ENCODE measurements at regions not wholly inside any gene's neighbourhood (a gene's known extent, or its start where the extent isn't known, plus 50 kb on each side); places are given as distances from the start of the nearest gene placed in this dataset.
"Not testable (repeated sequence)": the region's sequence is repeated elsewhere in the genome, so short reads cannot be mapped to it uniquely, and the experiment has no call there.

DNA sequence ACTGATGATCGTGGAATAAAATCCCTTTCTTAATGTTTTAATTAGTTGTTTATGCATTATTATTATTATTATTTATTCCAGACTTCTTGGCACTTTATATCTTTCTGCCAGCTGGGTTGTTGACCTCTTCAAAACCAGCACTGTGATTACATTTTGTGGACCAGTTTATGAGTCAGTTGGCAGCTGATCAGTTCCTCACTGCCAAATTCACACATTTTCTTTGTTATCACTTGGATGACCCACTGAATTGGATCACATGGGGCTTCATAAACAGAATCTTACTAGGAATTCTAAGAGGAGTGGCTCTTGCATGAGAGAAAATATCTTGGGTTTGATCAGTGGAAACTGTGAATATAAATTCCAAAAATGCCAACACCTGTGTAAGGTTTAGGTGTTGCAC lies 321.8 kb upstream of the SPRED2 start:
- no peaks in the 10 kb centered on the region for H3K4me1 ChIP-seq (ENCODE audit: insufficient read depth, low read length)
- no peaks in the 10 kb centered on the region for H3K27me3 ChIP-seq (ENCODE audit: insufficient read depth, low read length, poor library complexity)
- no peak overlapping the region for H3K27ac ChIP-seq (ENCODE audit: low read length)
- ATAC-seq (ENCODE audit: insufficient read depth, low read depth) (no peak), DNase-seq (no peak)
- TF ChIP-seq EZH2 (IDR thresholded peaks at IDR 0.05; ENCODE audit: borderline replicate concordance, low read depth, low read length, severe bottlenecking), result no peak
- H3K4me3 ChIP-seq (ENCODE audit: low read depth in 1 of 2, low read length in 2 of 2), result no peak overlapping the region
- H3K79me2 ChIP-seq (ENCODE audit: insufficient read depth, low read length), result no peaks in the 10 kb centered on the region
- no peak overlapping the region for H3K9ac ChIP-seq (ENCODE audit: low read depth, low read length)
- no peak overlapping the region for H2AFZ ChIP-seq (ENCODE audit: low read depth, low read length)
- no peaks in the 10 kb centered on the region for H3K9me3 ChIP-seq (ENCODE audit: insufficient read depth, low read length, severe bottlenecking)
- no peaks in the 10 kb centered on the region for H4K20me1 ChIP-seq (ENCODE audit: insufficient read depth, low read length)
- no peak overlapping the region for H3K4me2 ChIP-seq (ENCODE audit: insufficient read depth, low read length)
- no peaks in the 10 kb centered on the region for H3K36me3 ChIP-seq (ENCODE audit: insufficient read depth, low read length)

DNA sequence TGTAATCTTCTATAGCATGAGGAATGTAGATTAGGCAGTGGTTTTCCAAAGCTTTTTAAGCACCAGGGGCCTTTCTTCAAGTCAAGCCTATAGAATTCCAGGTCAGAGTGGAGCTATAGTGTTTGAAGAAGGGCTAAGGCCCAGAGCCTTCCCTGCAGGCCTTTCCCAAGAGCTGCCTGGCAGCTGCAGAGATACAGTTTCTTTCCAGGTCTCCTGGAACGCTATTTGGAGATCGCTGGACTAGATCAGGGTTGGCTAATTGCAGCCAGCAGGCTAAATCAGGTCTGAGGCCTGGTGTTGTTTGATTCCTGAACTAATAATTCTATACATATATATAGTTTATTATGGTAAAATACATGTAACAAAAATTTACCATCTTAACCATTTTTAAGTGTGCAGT lies 319.0 kb upstream of the SPRED2 start:
- H3K27me3 ChIP-seq (ENCODE audit: insufficient read depth, low read length, poor library complexity), result no peaks in the 10 kb centered on the region

GRCh38 chr2:65749545-65749944 lies 317.1 kb upstream of the SPRED2 start:
- Histone ChIP-seq H3K9ac (ENCODE audit: low read depth, low read length) (no peak overlapping the region), H3K4me2 (ENCODE audit: insufficient read depth, low read length) (no peak overlapping the region), H3K4me1 (ENCODE audit: insufficient read depth, low read length) (no peaks in the 10 kb centered on the region), H3K4me3 (ENCODE audit: low read depth in 1 of 2, low read length in 2 of 2) (no peak overlapping the region), H3K36me3 (ENCODE audit: insufficient read depth, low read length) (no peaks in the 10 kb centered on the region), H3K27me3 (ENCODE audit: insufficient read depth, low read length, poor library complexity) (no peaks in the 10 kb centered on the region), H2AFZ (ENCODE audit: low read depth, low read length) (no peak overlapping the region), H3K27ac (ENCODE audit: low read length) (no peak overlapping the region), H3K79me2 (ENCODE audit: insufficient read depth, low read length) (no peaks in the 10 kb centered on the region), H3K9me3 (ENCODE audit: insufficient read depth, low read length, severe bottlenecking) (no peaks in the 10 kb centered on the region), H4K20me1 (ENCODE audit: insufficient read depth, low read length) (no peaks in the 10 kb centered on the region)
- ATAC-seq (ENCODE audit: insufficient read depth, low read depth) (no peak), DNase-seq (no peak)
- no peak for TF ChIP-seq EZH2 (IDR thresholded peaks at IDR 0.05; ENCODE audit: borderline replicate concordance, low read depth, low read length, severe bottlenecking)
- TF ChIP-seq, protein P1, sequence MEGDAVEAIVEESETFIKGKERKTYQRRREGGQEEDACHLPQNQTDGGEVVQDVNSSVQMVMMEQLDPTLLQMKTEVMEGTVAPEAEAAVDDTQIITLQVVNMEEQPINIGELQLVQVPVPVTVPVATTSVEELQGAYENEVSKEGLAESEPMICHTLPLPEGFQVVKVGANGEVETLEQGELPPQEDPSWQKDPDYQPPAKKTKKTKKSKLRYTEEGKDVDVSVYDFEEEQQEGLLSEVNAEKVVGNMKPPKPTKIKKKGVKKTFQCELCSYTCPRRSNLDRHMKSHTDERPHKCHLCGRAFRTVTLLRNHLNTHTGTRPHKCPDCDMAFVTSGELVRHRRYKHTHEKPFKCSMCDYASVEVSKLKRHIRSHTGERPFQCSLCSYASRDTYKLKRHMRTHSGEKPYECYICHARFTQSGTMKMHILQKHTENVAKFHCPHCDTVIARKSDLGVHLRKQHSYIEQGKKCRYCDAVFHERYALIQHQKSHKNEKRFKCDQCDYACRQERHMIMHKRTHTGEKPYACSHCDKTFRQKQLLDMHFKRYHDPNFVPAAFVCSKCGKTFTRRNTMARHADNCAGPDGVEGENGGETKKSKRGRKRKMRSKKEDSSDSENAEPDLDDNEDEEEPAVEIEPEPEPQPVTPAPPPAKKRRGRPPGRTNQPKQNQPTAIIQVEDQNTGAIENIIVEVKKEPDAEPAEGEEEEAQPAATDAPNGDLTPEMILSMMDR (IDR thresholded peaks at IDR 0.05; ENCODE audit: borderline replicate concordance, extremely low read depth, low read length, poor library complexity, severe bottlenecking), result no peak

More for the DNA sequence above, 319.0 kb upstream of the SPRED2 start:
- H3K9me3 ChIP-seq (ENCODE audit: insufficient read depth, low read length, severe bottlenecking), result no peaks in the 10 kb centered on the region
- ATAC-seq (ENCODE audit: insufficient read depth, low read depth) (no peak), DNase-seq (no peak)
- TF ChIP-seq, protein P1 (IDR thresholded peaks at IDR 0.05; ENCODE audit: borderline replicate concordance, extremely low read depth, low read length, poor library complexity, severe bottlenecking), result no peak
- no peak for TF ChIP-seq EZH2 (IDR thresholded peaks at IDR 0.05; ENCODE audit: borderline replicate concordance, low read depth, low read length, severe bottlenecking)
- H3K27ac ChIP-seq (ENCODE audit: low read length), result no peak overlapping the region
- H3K4me1 ChIP-seq (ENCODE audit: insufficient read depth, low read length), result no peaks in the 10 kb centered on the region
- no peak overlapping the region for H3K4me2 ChIP-seq (ENCODE audit: insufficient read depth, low read length)
- no peaks in the 10 kb centered on the region for H3K36me3 ChIP-seq (ENCODE audit: insufficient read depth, low read length)
- H3K4me3 ChIP-seq (ENCODE audit: low read depth in 1 of 2, low read length in 2 of 2), result no peak overlapping the region
- H3K79me2 ChIP-seq (ENCODE audit: insufficient read depth, low read length), result no peaks in the 10 kb centered on the region
- H4K20me1 ChIP-seq (ENCODE audit: insufficient read depth, low read length), result no peaks in the 10 kb centered on the region
- H2AFZ ChIP-seq (ENCODE audit: low read depth, low read length), result no peak overlapping the region
- no peak overlapping the region for H3K9ac ChIP-seq (ENCODE audit: low read depth, low read length)

GRCh38 chr2:65747875-65748274 lies 315.5 kb upstream of the SPRED2 start:
- H3K4me3 ChIP-seq (ENCODE audit: low read depth in 1 of 2, low read length in 2 of 2); H3K9me3 ChIP-seq (ENCODE audit: insufficient read depth, low read length, severe bottlenecking); H3K36me3 ChIP-seq (ENCODE audit: insufficient read depth, low read length); H3K9ac ChIP-seq (ENCODE audit: low read depth, low read length); DNase-seq; ATAC-seq (ENCODE audit: insufficient read depth, low read depth); H2AFZ ChIP-seq (ENCODE audit: low read depth, low read length); H3K27ac ChIP-seq (ENCODE audit: low read length); H3K79me2 ChIP-seq (ENCODE audit: insufficient read depth, low read length); H3K27me3 ChIP-seq (ENCODE audit: insufficient read depth, low read length, poor library complexity); H3K4me2 ChIP-seq (ENCODE audit: insufficient read depth, low read length); H4K20me1 ChIP-seq (ENCODE audit: insufficient read depth, low read length); H3K4me1 ChIP-seq (ENCODE audit: insufficient read depth, low read length): not testable (repeated sequence)
